SK-N-SH (cell line): ENCODE measurements at regions not wholly inside any gene's neighbourhood (a gene's known extent, or its start where the extent isn't known, plus 50 kb on each side); places are given as distances from the start of the nearest gene placed in this dataset.
"Not testable (repeated sequence)": the region's sequence is repeated elsewhere in the genome, so short reads cannot be mapped to it uniquely, and the experiment has no call there.

Source experiments
- CTCF ChIA-PET: fragments of 300-600, 350-600 bp; formaldehyde crosslinking; extraction: SDS; loops from one replicate; lab custom pipeline; 2021; lab: Yijun Ruan, JAX
- POLR2A ChIA-PET: fragments of 350-600 bp; sonication (Branson Sonifier 250); formaldehyde crosslinking; extraction: SDS; loops from one replicate; lab custom pipeline; 2020; ENCODE audit warnings: antibody characterized with exemption, inconsistent platforms; lab: Yijun Ruan, JAX
- DNase-seq: peaks from one replicate; pipeline ENCODE4 v3.0.0; 2012
- H2AFZ ChIP-seq: fragments of 200-600 bp; sonication (generic); 2 replicates; pipeline ENCODE4 v1.8.1; 2016; ENCODE audit warnings: antibody characterized with exemption, mild to moderate bottlenecking, low read depth
- H3F3A ChIP-seq: fragments of 200-600 bp; sonication (generic); replicated peaks from 2 replicates; pipeline ENCODE3; 2016; ENCODE audit warnings: antibody characterized with exemption, mild to moderate bottlenecking; ENCODE audit not compliant: insufficient read depth
- H3K27ac ChIP-seq, 2 experiments: fragments of 200-500 bp in 1 of 2; fragments of 200-600 bp in 1 of 2; sonication (Bioruptor generic) in 1 of 2; sonication (generic), shearing (Covaris generic) in 1 of 2; 2 replicates each; pipeline versions ENCODE4 v1.5.1 to v1.6.1; 2014 to 2016; ENCODE audit warnings: low read depth in 2 of 2, inconsistent platforms in 1 of 2, low read length in 1 of 2, mild to moderate bottlenecking in 1 of 2, mixed read lengths in 1 of 2
- H3K27me3 ChIP-seq: fragments of 200-600 bp; sonication (generic), shearing (Covaris generic); 2 replicates; pipeline ENCODE4 v1.6.1; 2016; ENCODE audit warnings: mixed run types; ENCODE audit not compliant: insufficient read depth
- H3K36me3 ChIP-seq, 2 experiments: fragments of 200-500 bp in 1 of 2; fragments of 200-600 bp in 1 of 2; sonication (Bioruptor generic) in 1 of 2; sonication (generic) in 1 of 2; replicated peaks in 1 of 2; 2 replicates each; pipeline versions ENCODE3 to v1.5.1; 2014 to 2016; ENCODE audit warnings: low read length in 1 of 2, mild to moderate bottlenecking in 1 of 2; ENCODE audit not compliant: insufficient read depth in 2 of 2, control insufficient read depth in 1 of 2
- H3K4me1 ChIP-seq, 2 experiments: fragments of 200-500 bp in 1 of 2; fragments of 200-600 bp in 1 of 2; sonication (Bioruptor generic) in 1 of 2; sonication (generic), shearing (Covaris generic) in 1 of 2; 2 replicates each; pipeline versions ENCODE4 v1.5.1 to v1.6.1; 2014 to 2016; ENCODE audit warnings: low read depth in 1 of 2, low read length in 1 of 2, mixed run types in 1 of 2; ENCODE audit not compliant: insufficient read depth in 2 of 2, control insufficient read depth in 1 of 2
- H3K4me2 ChIP-seq: fragments of 200-600 bp; sonication (generic), shearing (Covaris generic); 2 replicates; pipeline ENCODE4 v1.6.1; 2017; ENCODE audit warnings: mixed run types
- H3K4me3 ChIP-seq, 2 experiments: fragments of 200-500 bp in 1 of 2; fragments of 200-600 bp in 1 of 2; sonication (Bioruptor generic) in 1 of 2; sonication (generic), shearing (Covaris generic) in 1 of 2; 2 replicates each; pipeline versions ENCODE4 v1.5.1 to v1.8.1; 2014 to 2016; ENCODE audit warnings: low read depth in 2 of 2, inconsistent platforms in 1 of 2, low read length in 1 of 2, mild to moderate bottlenecking in 1 of 2, mixed read lengths in 1 of 2, moderate library complexity in 1 of 2
- H3K79me2 ChIP-seq: fragments of 200-600 bp; sonication (generic); 2 replicates; pipeline ENCODE4 v1.8.1; 2017; ENCODE audit warnings: mild to moderate bottlenecking; ENCODE audit not compliant: insufficient read depth
- H3K9ac ChIP-seq: fragments of 200-600 bp; sonication (generic); 2 replicates; pipeline ENCODE4 v1.6.1; 2017; ENCODE audit warnings: mixed run types
- H3K9me2 ChIP-seq: fragments of 200-600 bp; sonication (generic); 2 replicates; pipeline ENCODE4 v1.6.1; 2017; ENCODE audit warnings: mixed run types
- H3K9me3 ChIP-seq: fragments of 200-600 bp; sonication (generic); 2 replicates; pipeline ENCODE4 v1.6.1; 2017; ENCODE audit warnings: mixed run types, mild to moderate bottlenecking, moderate library complexity
- H4K20me1 ChIP-seq: fragments of 200-600 bp; sonication (generic); 2 replicates; pipeline ENCODE4 v1.6.1; 2017; ENCODE audit warnings: mild to moderate bottlenecking, mixed run types; ENCODE audit not compliant: insufficient read depth
- EP300 ChIP-seq, 2 experiments: IDR thresholded peaks; 2 replicates each; pipeline versions ENCODE4 v1.4.0 to v1.6.1; 2012; ENCODE audit warnings: borderline replicate concordance in 1 of 2, low read depth in 1 of 2, low read length in 1 of 2
- GATA2 ChIP-seq: sonication (generic); formaldehyde crosslinking; IDR thresholded peaks from 2 replicates; pipeline ENCODE4 v1.5.0; 2020; ENCODE audit warnings: mild to moderate bottlenecking, missing genetic modification reagents
- SIN3A ChIP-seq: IDR thresholded peaks from 2 replicates; pipeline ENCODE4 v1.6.1; 2012; ENCODE audit warnings: low read depth, mild to moderate bottlenecking, low read length, moderate library complexity, borderline replicate concordance
- USF1 ChIP-seq: IDR thresholded peaks from 2 replicates; pipeline ENCODE4 v1.4.0; 2012; ENCODE audit warnings: low read depth, borderline replicate concordance
- USF2 ChIP-seq: fragments of 150-350 bp; IDR thresholded peaks from 2 replicates; pipeline ENCODE4 v1.6.1; 2017; ENCODE audit warnings: antibody characterized with exemption, low read length, low read depth, borderline replicate concordance
- ZBTB33 ChIP-seq: IDR thresholded peaks from 2 replicates; pipeline ENCODE4 v1.4.0; 2012; ENCODE audit warnings: low read depth, borderline replicate concordance
- WGBS: methylation state at CpG from one replicate; pipeline ENCODE4 v1.1.6; 2017; ENCODE audit warnings: low lambda C conversion rate; 5-methylcytosine and 5-hydroxymethylcytosine counted together
- TF ChIP-seq, protein P1 (sequence below): IDR thresholded peaks from 2 replicates; pipeline ENCODE4; 2012

- TF ChIP-seq SIN3A (no peak), GATA2 (CRISPR knock-in tag) (no peak), USF2 (no peak)
- TF ChIP-seq, protein P1, sequence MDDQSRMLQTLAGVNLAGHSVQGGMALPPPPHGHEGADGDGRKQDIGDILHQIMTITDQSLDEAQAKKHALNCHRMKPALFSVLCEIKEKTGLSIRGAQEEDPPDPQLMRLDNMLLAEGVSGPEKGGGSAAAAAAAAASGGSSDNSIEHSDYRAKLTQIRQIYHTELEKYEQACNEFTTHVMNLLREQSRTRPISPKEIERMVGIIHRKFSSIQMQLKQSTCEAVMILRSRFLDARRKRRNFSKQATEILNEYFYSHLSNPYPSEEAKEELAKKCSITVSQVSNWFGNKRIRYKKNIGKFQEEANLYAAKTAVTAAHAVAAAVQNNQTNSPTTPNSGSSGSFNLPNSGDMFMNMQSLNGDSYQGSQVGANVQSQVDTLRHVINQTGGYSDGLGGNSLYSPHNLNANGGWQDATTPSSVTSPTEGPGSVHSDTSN: no peak
Measured at GRCh38 chr17:71511266-71511995, 609.4 kb upstream of the SOX9 start (continued).

GRCh38 chr17:71513725-71514124 is 607.1 kb upstream of the SOX9 start:
- CTCF ChIA-PET, DNase-seq, H2AFZ ChIP-seq, H3K36me3 ChIP-seq, H3K27ac ChIP-seq, H4K20me1 ChIP-seq, H3K4me3 ChIP-seq, H3F3A ChIP-seq, POLR2A ChIA-PET, H3K4me2 ChIP-seq, H3K9ac ChIP-seq, H3K9me2 ChIP-seq, H3K79me2 ChIP-seq, H3K27me3 ChIP-seq, H3K4me1 ChIP-seq, H3K9me3 ChIP-seq: not testable (repeated sequence)
- WGBS: 93% methylated on average over 2 of the region's 2 CpGs

DNA sequence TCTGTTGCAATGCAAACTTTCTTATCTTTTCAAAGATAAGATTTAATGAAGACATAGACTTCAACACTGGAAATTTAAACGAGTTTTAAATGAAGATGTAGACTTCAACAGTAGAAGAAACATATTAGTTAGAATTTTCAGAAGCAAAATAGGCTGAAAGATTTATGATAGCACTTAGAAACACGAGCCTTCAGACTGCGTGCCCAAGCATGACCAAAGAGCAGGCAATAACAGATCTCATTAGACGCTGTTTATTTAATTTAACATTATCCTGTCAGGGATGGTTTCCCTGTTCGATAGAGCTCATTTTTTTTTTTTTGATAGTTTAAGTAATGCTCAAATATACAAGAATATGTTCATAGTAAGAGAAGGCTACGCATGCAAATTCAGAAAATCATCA is 604.7 kb upstream of the SOX9 start:
- peak; percentile 17 for DNase-seq
- Histone ChIP-seq H3K27ac (no peak overlapping the region), H3K27me3 (no peaks in the 10 kb centered on the region), H3K9me2 (no peaks in the 10 kb centered on the region), H3K9me3 (no peaks in the 10 kb centered on the region), H3K9ac (no peak overlapping the region), H3K79me2 (no peaks in the 10 kb centered on the region), H2AFZ (no peak overlapping the region), H3K36me3 (no peaks in the 10 kb centered on the region), H3F3A (no peaks in the 10 kb centered on the region), H3K4me3 (no peak overlapping the region), H3K4me2 (no peak overlapping the region), H4K20me1 (no peaks in the 10 kb centered on the region), H3K4me1 (peaks cover 0 to 7% of the 10 kb centered on the region in 2 experiments; a peak in 2 of 4 replicates)
- WGBS: 34% methylated on average over 6 of the region's 6 CpGs
- ChIA-PET CTCF (interaction anchor here (0.6 to 1.0 kb wide), 2 partner anchors 11 to 751 kb away, joined by 3 to 7 read pairs; no protein-coding TSS in a partner anchor), POLR2A (no interaction called here)
- TF ChIP-seq USF1 (no peak), GATA2 (CRISPR knock-in tag) (peak; percentile 45), ZBTB33 (no peak), EP300 (IDR thresholded peaks at IDR 0.05; ENCODE audit: borderline replicate concordance in 1 of 2, low read depth in 1 of 2, low read length in 1 of 2) (peak in 1 of 2 experiments; percentile 22; a peak in 1 of 4 replicates)
